ENCODE measurements at regions not wholly inside any gene's neighbourhood (a gene's known extent, or its start where the extent isn't known, plus 50 kb on each side); places are given as distances from the start of the nearest gene placed in this dataset.

- WGBS (ENCODE audit: low lambda C conversion rate) = 1% methylated on average over 8 of the region's 8 CpGs
- POLR2A ChIA-PET = no interaction called here
Observed at GRCh38 chr4:179751669-179752068, 2309.4 kb upstream of the AGA start.

GRCh38 chr4:179755322-179755721 is 2313.1 kb upstream of the AGA start:
- H3K4me3 ChIP-seq (replicated peaks in 1 of 3; ENCODE audit: insufficient read depth in 1 of 3, low read depth in 2 of 3, low read length in 3 of 3) = no peak overlapping the region
- no peaks in the 10 kb centered on the region for H3K79me2 ChIP-seq (ENCODE audit: insufficient read depth, low read length)
- DNase-seq (ENCODE audit: low spot score) = no peak
- no peaks in the 10 kb centered on the region for H3K27me3 ChIP-seq (ENCODE audit: control insufficient read depth in 1 of 2, insufficient read depth in 2 of 2, low read length in 2 of 2)
- CTCF ChIA-PET (ENCODE audit: low intra/inter-chr PET ratio, low total read pairs) = no interaction called here
- H3K4me1 ChIP-seq (ENCODE audit: insufficient read depth, low read length) = no peaks in the 10 kb centered on the region
- FAIRE-seq = no peak
- no peak overlapping the region for H3K27ac ChIP-seq (ENCODE audit: extremely low read length, insufficient read depth, low read length)
- H4K20me1 ChIP-seq (ENCODE audit: insufficient read depth, low read length) = no peaks in the 10 kb centered on the region
- intact Hi-C loops (cut with micrococcal nuclease; ENCODE audit: unreplicated experiment) = no loop called here
- POLR2A ChIA-PET = no interaction called here
- no peak overlapping the region for H3K9ac ChIP-seq (ENCODE audit: insufficient read depth, low read depth, low read length)
- no peaks in the 10 kb centered on the region for H3K36me3 ChIP-seq (replicated peaks in 1 of 2; ENCODE audit: control insufficient read depth in 1 of 2, insufficient read depth in 2 of 2, low read length in 2 of 2)
- WGBS (ENCODE audit: low lambda C conversion rate) = 0% methylated on average over 1 of the region's 1 CpG
- no TSS peak for BruUV-seq (replicated peaks)
- H2AFZ ChIP-seq (ENCODE audit: low read length) = no peak overlapping the region
- in situ Hi-C loops (cut with HindIII; ENCODE audit: extremely low pct_ligation_motif_present, low pct_unique_long_range_greater_than_20kb) = no loop called here
- ATAC-seq = no peak
- no peak overlapping the region for H3K4me2 ChIP-seq (ENCODE audit: low read depth, low read length)
- H3K9me3 ChIP-seq (ENCODE audit: low read length) = no peaks in the 10 kb centered on the region
- TF ChIP-seq NCOA2 (CRISPR knock-in tag; IDR thresholded peaks at IDR 0.05) = no peak
- TF ChIP-seq MBNL3 (CRISPR knock-in tag; conservative IDR thresholded peaks at IDR 0.05) = no peak
- TF ChIP-seq, protein P1, sequence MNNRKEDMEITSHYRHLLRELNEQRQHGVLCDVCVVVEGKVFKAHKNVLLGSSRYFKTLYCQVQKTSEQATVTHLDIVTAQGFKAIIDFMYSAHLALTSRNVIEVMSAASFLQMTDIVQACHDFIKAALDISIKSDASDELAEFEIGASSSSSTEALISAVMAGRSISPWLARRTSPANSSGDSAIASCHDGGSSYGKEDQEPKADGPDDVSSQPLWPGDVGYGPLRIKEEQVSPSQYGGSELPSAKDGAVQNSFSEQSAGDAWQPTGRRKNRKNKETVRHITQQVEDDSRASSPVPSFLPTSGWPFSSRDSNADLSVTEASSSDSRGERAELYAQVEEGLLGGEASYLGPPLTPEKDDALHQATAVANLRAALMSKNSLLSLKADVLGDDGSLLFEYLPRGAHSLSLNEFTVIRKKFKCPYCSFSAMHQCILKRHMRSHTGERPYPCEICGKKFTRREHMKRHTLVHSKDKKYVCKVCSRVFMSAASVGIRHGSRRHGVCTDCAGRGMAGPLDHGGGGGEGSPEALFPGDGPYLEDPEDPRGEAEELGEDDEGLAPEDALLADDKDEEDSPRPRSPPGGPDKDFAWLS (CRISPR knock-in tag; IDR thresholded peaks at IDR 0.05; ENCODE audit: borderline replicate concordance) = no peak
- no peak for TF ChIP-seq ZNF816 (CRISPR knock-in tag; IDR thresholded peaks at IDR 0.05; ENCODE audit: borderline replicate concordance)
- TF ChIP-seq ZFX (CRISPR knock-in tag; IDR thresholded peaks at IDR 0.05; ENCODE audit: low read depth) = no peak
- no peak for TF ChIP-seq ZNF703 (CRISPR knock-in tag; IDR thresholded peaks at IDR 0.05; ENCODE audit: borderline replicate concordance)
- no peak for TF ChIP-seq ZNF430 (CRISPR knock-in tag; IDR thresholded peaks at IDR 0.05)
- TF ChIP-seq CSRNP1 (CRISPR knock-in tag; IDR thresholded peaks at IDR 0.05) = no peak
- TF ChIP-seq AGO1 (IDR thresholded peaks at IDR 0.05; ENCODE audit: low read depth, low read length, poor library complexity, severe bottlenecking) = no peak
- no peak for TF ChIP-seq NFIC (IDR thresholded peaks at IDR 0.05; ENCODE audit: low read length)
- TF ChIP-seq ZNF782 (CRISPR knock-in tag; IDR thresholded peaks at IDR 0.05; ENCODE audit: borderline replicate concordance) = no peak
- TF ChIP-seq MXD1 (CRISPR knock-in tag; IDR thresholded peaks at IDR 0.05) = no peak
- TF ChIP-seq, protein P2, sequence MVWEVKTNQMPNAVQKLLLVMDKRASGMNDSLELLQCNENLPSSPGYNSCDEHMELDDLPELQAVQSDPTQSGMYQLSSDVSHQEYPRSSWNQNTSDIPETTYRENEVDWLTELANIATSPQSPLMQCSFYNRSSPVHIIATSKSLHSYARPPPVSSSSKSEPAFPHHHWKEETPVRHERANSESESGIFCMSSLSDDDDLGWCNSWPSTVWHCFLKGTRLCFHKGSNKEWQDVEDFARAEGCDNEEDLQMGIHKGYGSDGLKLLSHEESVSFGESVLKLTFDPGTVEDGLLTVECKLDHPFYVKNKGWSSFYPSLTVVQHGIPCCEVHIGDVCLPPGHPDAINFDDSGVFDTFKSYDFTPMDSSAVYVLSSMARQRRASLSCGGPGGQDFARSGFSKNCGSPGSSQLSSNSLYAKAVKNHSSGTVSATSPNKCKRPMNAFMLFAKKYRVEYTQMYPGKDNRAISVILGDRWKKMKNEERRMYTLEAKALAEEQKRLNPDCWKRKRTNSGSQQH (CRISPR knock-in tag; IDR thresholded peaks at IDR 0.05; ENCODE audit: low read depth) = no peak
- TF ChIP-seq GFI1 (CRISPR knock-in tag; IDR thresholded peaks at IDR 0.05; ENCODE audit: borderline replicate concordance) = no peak

More at GRCh38 chr4:179751669-179752068, 2309.4 kb upstream of the AGA start:
- no peaks in the 10 kb centered on the region for H3K4me1 ChIP-seq (ENCODE audit: insufficient read depth, low read length)
- intact Hi-C loops (cut with micrococcal nuclease; ENCODE audit: unreplicated experiment) (no loop called here), in situ Hi-C loops (cut with HindIII; ENCODE audit: extremely low pct_ligation_motif_present, low pct_unique_long_range_greater_than_20kb) (no loop called here)
- DNase-seq (ENCODE audit: low spot score) (no peak), ATAC-seq (no peak), FAIRE-seq (no peak)
- no peaks in the 10 kb centered on the region for H3K9me3 ChIP-seq (ENCODE audit: low read length)
- H3K4me3 ChIP-seq (replicated peaks in 1 of 3; ENCODE audit: insufficient read depth in 1 of 3, low read depth in 2 of 3, low read length in 3 of 3) = no peak overlapping the region
- CTCF ChIA-PET (ENCODE audit: low intra/inter-chr PET ratio, low total read pairs) = no interaction called here
- no peak overlapping the region for H3K9ac ChIP-seq (ENCODE audit: insufficient read depth, low read depth, low read length)
- no peak overlapping the region for H3K4me2 ChIP-seq (ENCODE audit: low read depth, low read length)
- H3K27me3 ChIP-seq (ENCODE audit: control insufficient read depth in 1 of 2, insufficient read depth in 2 of 2, low read length in 2 of 2) = no peaks in the 10 kb centered on the region
- BruUV-seq (replicated peaks) = no TSS peak
- no peak for TF ChIP-seq ZNF317 (CRISPR knock-in tag; IDR thresholded peaks at IDR 0.05)
- TF ChIP-seq ZNF563 (CRISPR knock-in tag; IDR thresholded peaks at IDR 0.05) = no peak
- no peaks in the 10 kb centered on the region for H3K79me2 ChIP-seq (ENCODE audit: insufficient read depth, low read length)
- no peak overlapping the region for H2AFZ ChIP-seq (ENCODE audit: low read length)
- no peak overlapping the region for H3K27ac ChIP-seq (ENCODE audit: extremely low read length, insufficient read depth, low read length)
- no peaks in the 10 kb centered on the region for H3K36me3 ChIP-seq (replicated peaks in 1 of 2; ENCODE audit: control insufficient read depth in 1 of 2, insufficient read depth in 2 of 2, low read length in 2 of 2)
- no peaks in the 10 kb centered on the region for H4K20me1 ChIP-seq (ENCODE audit: insufficient read depth, low read length)

All from HepG2 (cell line).